ENCODE measurements at regions not wholly inside any gene's neighbourhood (a gene's known extent, or its start where the extent isn't known, plus 50 kb on each side); places are given as distances from the start of the nearest gene placed in this dataset.

DNA sequence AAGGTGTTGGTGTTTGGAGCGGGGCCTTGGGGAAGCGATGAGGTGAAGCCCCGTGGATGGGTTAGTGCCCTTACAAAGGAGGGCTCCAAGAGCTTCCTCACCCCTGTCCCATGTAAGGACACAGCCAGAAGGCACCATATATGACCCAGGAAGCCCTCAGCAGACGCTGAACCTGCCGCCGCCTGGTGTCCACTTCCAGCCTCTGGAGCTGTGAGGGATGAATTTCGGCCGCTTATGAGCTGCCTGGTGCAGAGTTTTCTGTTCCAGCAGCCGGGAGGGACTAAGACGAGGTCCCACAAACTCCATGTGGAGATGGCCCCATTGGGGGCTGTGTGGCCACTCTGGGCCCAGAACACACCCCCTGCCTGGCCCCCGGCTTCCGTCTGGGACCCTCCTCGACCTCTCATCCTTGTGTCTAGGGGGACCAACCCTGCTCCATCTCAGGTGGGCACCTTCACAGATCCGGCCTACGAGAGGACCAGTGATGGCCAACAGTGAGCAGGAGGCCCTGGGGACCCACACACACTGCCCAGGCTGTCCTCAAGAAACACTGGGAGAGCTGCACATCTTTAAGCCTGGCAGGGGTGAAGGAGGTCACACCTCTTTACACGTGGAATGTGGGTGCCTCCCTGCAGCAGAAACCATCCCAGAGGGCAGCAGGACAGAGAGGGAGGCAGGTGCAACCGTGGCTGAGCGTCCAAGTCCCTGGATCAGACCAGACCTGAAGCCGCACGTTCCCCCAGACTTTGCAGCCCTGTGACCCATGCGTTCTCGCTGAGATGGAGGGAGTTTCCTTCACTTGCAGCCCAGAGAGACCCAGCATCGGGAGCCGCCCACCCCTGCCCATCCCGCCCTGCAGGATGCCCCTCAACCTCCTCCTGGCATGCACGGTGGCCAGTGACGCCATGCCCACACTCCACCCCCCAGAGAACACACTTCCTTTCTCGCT, 96.1 kb downstream of the PDGFA start:
- no peaks in the 10 kb centered on the region for H3K27me3 ChIP-seq
- no peaks in the 10 kb centered on the region for H3K36me3 ChIP-seq
- no peaks in the 10 kb centered on the region for H3K4me1 ChIP-seq
- no peak overlapping the region for H3K4me3 ChIP-seq
- no peaks in the 10 kb centered on the region for H3K9me3 ChIP-seq
- H3K27ac ChIP-seq = no peak overlapping the region
- TF ChIP-seq, protein P1, sequence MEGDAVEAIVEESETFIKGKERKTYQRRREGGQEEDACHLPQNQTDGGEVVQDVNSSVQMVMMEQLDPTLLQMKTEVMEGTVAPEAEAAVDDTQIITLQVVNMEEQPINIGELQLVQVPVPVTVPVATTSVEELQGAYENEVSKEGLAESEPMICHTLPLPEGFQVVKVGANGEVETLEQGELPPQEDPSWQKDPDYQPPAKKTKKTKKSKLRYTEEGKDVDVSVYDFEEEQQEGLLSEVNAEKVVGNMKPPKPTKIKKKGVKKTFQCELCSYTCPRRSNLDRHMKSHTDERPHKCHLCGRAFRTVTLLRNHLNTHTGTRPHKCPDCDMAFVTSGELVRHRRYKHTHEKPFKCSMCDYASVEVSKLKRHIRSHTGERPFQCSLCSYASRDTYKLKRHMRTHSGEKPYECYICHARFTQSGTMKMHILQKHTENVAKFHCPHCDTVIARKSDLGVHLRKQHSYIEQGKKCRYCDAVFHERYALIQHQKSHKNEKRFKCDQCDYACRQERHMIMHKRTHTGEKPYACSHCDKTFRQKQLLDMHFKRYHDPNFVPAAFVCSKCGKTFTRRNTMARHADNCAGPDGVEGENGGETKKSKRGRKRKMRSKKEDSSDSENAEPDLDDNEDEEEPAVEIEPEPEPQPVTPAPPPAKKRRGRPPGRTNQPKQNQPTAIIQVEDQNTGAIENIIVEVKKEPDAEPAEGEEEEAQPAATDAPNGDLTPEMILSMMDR (IDR thresholded peaks at IDR 0.05) = no peak
- TF ChIP-seq POLR2A (IDR thresholded peaks at IDR 0.05) = no peak
- DNase-seq = no peak

DNA sequence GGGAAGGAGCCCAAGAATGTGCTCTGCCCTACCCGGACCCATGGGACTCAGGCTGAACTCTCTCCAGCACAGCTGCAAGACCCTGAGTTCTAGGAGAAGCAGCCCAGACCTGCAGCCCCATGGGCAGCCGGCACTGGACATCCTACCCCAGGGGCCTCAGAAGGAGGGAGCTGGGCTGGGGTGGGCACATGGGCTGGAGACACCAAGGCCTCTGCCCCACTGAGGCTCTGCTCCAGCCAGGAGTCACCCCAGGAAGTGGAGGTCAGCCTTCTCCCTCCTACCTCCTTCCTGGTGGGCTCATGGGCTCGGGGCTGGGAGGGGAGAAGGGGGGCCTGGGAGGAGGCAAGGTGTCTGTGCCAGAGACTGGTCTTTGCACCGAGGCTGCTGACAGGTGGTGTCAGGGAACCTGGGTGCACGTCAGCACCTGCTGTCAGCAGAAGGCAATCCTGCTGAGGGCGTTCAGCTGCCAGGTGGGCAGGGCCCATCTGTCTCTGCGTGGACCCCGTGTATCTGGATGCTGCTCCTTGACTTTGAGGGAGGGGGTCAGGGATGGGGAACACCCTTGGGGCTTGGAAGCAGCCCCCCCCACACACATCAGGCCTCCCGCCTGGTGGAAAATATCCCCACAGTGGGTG, 95.2 kb downstream of the PDGFA start:
- Histone ChIP-seq H3K9me3 (no peaks in the 10 kb centered on the region), H3K4me1 (no peaks in the 10 kb centered on the region), H3K27ac (no peak overlapping the region), H3K36me3 (no peaks in the 10 kb centered on the region), H3K4me3 (no peak overlapping the region), H3K27me3 (no peaks in the 10 kb centered on the region)
- no peak for DNase-seq
- TF ChIP-seq POLR2A (IDR thresholded peaks at IDR 0.05) = no peak
- TF ChIP-seq, protein P1 (IDR thresholded peaks at IDR 0.05) = no peak

DNA sequence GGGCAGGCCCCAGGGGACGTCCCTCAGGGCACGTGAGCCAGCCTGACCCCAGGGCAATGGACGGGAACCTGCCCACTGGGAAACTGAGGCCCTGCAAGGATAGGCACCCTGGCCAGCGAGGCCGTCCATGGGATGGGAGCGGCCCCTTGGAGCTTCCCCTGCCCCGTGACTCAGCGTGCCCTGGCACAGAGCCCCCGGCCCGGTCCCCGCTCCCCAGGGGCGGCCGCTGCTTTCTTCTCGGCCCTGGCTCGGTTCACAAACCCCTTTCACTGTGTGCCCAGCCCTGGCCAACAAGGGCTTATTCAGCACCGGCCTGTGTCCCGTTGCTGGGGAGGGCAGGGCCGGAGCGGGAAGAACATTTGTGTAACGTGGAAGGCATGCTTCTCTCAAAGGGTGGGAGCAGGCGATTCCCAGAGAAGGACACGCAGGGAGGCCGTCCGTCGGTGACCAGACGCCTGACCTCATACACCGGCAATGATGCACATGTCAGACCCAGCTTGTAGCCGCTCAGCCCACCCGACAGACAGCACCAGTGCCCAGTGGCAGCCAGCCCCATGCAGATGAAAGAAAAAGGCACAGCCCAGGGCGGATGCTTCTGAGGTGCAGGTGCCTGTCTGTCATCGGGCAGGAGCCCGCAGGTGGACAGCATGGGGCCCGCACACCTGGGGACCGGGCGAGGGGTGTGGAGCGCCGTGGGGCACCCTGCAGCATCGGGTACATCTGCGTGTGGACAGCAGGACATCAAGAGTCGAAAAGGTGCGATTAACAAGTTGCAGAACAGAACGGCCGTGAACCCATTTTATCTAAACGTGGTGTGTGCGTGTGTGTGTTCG, 94.5 kb downstream of the PDGFA start:
- no peak for DNase-seq
- Histone ChIP-seq H3K36me3 (no peaks in the 10 kb centered on the region), H3K9me3 (no peaks in the 10 kb centered on the region), H3K4me1 (no peaks in the 10 kb centered on the region), H3K27me3 (no peaks in the 10 kb centered on the region), H3K4me3 (no peak overlapping the region), H3K27ac (peak overlapping the region in 1 of 4 donors; percentile 35)
- TF ChIP-seq POLR2A (IDR thresholded peaks at IDR 0.05) = no peak
- TF ChIP-seq, protein P1 (IDR thresholded peaks at IDR 0.05) = no peak

DNA sequence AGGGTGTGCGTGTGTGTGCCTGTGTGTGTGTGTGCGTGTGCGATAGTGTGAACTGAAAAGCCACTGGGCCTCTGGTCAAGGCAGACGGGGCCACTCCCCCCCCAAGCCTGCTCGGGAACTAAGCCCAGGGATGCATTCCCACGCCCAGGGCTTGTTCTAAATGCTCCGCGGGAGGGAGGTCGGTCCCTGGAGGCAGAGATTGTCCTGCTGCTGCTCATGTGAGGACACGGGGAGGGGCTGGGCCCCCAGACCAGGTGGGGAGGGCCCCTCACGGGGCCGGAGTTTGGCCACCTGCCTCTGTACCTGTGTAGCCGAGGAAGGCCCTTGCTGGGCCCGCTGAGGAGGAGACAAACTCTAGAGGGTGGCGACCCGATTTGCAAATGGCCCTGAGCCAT, 93.9 kb downstream of the PDGFA start:
- no peak for TF ChIP-seq POLR2A (IDR thresholded peaks at IDR 0.05)
- TF ChIP-seq, protein P1 (IDR thresholded peaks at IDR 0.05) = no peak
- H3K4me3 ChIP-seq = no peak overlapping the region
- H3K27ac ChIP-seq = peak overlapping the region in 1 of 4 donors; percentile 35
- no peaks in the 10 kb centered on the region for H3K36me3 ChIP-seq
- no peaks in the 10 kb centered on the region for H3K27me3 ChIP-seq
- no peaks in the 10 kb centered on the region for H3K4me1 ChIP-seq
- H3K9me3 ChIP-seq = no peaks in the 10 kb centered on the region
- no peak for DNase-seq

DNA sequence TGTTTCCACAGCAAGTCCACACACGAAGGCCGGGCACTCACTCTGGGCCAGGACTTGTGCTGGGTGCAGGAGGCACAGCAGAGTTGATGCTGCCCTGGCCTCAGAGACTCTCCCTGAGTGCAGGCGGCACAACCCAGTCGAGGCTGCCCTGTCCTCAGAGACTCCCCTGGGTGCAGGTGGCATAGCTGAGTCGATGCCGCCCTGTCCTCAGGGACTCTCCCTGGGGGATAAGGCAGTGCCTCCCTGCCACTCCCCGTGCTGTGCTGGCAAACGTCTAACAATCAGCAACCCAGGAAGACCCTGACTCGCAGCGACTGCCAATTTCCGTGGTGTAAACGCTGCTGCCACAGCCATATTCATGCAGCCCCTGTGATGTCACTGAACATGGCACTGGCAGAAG, 93.1 kb downstream of the PDGFA start:
- DNase-seq = no peak
- no peaks in the 10 kb centered on the region for H3K4me1 ChIP-seq
- no peak overlapping the region for H3K27ac ChIP-seq
- H3K36me3 ChIP-seq = no peaks in the 10 kb centered on the region
- TF ChIP-seq, protein P1 (IDR thresholded peaks at IDR 0.05) = no peak
- TF ChIP-seq POLR2A (IDR thresholded peaks at IDR 0.05) = no peak
- H3K9me3 ChIP-seq = no peaks in the 10 kb centered on the region
- H3K27me3 ChIP-seq = no peaks in the 10 kb centered on the region
- no peak overlapping the region for H3K4me3 ChIP-seq
